GM21381 (cell line): ENCODE measurements at regions not wholly inside any gene's neighbourhood (a gene's known extent, or its start where the extent isn't known, plus 50 kb on each side); places are given as distances from the start of the nearest gene placed in this dataset.

Experiments used
- ATAC-seq: cut with Tn5 transposase; IDR thresholded peaks from one replicate; pipeline ENCODE4 v1.9.1; 2021; ENCODE audit warnings: mild to moderate bottlenecking, moderate library complexity; ENCODE audit not compliant: unreplicated experiment

- no peak for ATAC-seq
These were observed 289.8 kb upstream of the PWP1 start for GRCh38 chr12:107395817-107396216.

GRCh38 chr12:107396991-107397390 lies 288.6 kb upstream of the PWP1 start:
- ATAC-seq = no peak

- no peak for ATAC-seq
These were observed 287.6 kb upstream of the PWP1 start for GRCh38 chr12:107397890-107398500.

GRCh38 chr12:107399046-107399445 lies 286.6 kb upstream of the PWP1 start:
- no peak for ATAC-seq

GRCh38 chr12:107400686-107401447 lies 284.7 kb upstream of the PWP1 start:
- no peak for ATAC-seq

GRCh38 chr12:107402041-107403022 lies 283.3 kb upstream of the PWP1 start:
- no peak for ATAC-seq

- ATAC-seq = no peak
These were observed 280.6 kb upstream of the PWP1 start for GRCh38 chr12:107404981-107405380.

- no peak for ATAC-seq
These were observed 280.2 kb upstream of the PWP1 start for GRCh38 chr12:107405436-107405835.

GRCh38 chr12:107406932-107407331 lies 278.7 kb upstream of the PWP1 start:
- ATAC-seq = no peak

- ATAC-seq = no peak
These were observed 273.6 kb upstream of the PWP1 start for GRCh38 chr12:107411792-107412535.

- no peak for ATAC-seq
These were observed 270.5 kb upstream of the PWP1 start for GRCh38 chr12:107415071-107415470.

- no peak for ATAC-seq
These were observed 269.8 kb upstream of the PWP1 start for GRCh38 chr12:107415834-107416233.

- no peak for ATAC-seq
These were observed 268.6 kb upstream of the PWP1 start for GRCh38 chr12:107417004-107417403.

GRCh38 chr12:107418981-107419380 lies 266.6 kb upstream of the PWP1 start:
- ATAC-seq = no peak

GRCh38 chr12:107423531-107423930 lies 262.1 kb upstream of the PWP1 start:
- no peak for ATAC-seq

GRCh38 chr12:107429006-107429705 lies 256.4 kb upstream of the PWP1 start:
- no peak for ATAC-seq

GRCh38 chr12:107431942-107432341 lies 253.7 kb upstream of the PWP1 start:
- no peak for ATAC-seq

GRCh38 chr12:107435072-107435471 lies 250.5 kb upstream of the PWP1 start:
- ATAC-seq = no peak

GRCh38 chr12:107435520-107435919 lies 250.1 kb upstream of the PWP1 start:
- ATAC-seq = no peak

- no peak for ATAC-seq
These were observed 249.2 kb upstream of the PWP1 start for GRCh38 chr12:107436376-107436775.
